GM19324 (cell line): ENCODE measurements at regions not wholly inside any gene's neighbourhood (a gene's known extent, or its start where the extent isn't known, plus 50 kb on each side); places are given as distances from the start of the nearest gene placed in this dataset.
"Not testable (repeated sequence)": the region's sequence is repeated elsewhere in the genome, so short reads cannot be mapped to it uniquely, and the experiment has no call there.

Experiments used
- ATAC-seq: cut with Tn5 transposase; IDR thresholded peaks from one replicate; pipeline ENCODE4 v1.9.1; 2021; ENCODE audit warnings: mild to moderate bottlenecking, moderate library complexity; ENCODE audit not compliant: unreplicated experiment, low FRiP score

GRCh38 chr15:44903281-44903680 is 53.2 kb upstream of the TERB2 start:
- ATAC-seq = not testable (repeated sequence)

GRCh38 chr15:44904651-44905340 is 51.7 kb upstream of the TERB2 start:
- not testable (repeated sequence) for ATAC-seq
